ENCODE measurements at regions not wholly inside any gene's neighbourhood (a gene's known extent, or its start where the extent isn't known, plus 50 kb on each side); places are given as distances from the start of the nearest gene placed in this dataset.

DNA sequence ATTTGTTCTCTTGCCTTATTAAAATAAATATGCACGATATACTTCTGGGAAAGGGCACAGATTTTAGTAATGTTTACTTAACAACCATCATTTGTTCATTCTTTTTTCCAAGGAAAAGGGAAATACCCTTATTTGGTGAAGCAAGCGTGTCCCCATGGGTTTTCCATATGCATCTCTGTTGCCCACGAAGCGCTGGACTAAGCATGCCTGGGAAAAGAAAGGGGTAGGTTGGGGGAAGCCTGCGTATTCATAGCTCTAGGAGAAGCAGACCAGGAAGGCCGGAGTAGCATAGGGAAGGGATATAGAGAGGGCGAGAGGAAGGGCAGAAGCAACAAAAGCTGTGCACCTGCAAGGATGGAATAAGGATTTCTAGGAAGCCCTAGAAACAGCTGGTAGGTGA lies 61.8 kb upstream of the ACO1 start:
- DNase-seq = no peak

DNA sequence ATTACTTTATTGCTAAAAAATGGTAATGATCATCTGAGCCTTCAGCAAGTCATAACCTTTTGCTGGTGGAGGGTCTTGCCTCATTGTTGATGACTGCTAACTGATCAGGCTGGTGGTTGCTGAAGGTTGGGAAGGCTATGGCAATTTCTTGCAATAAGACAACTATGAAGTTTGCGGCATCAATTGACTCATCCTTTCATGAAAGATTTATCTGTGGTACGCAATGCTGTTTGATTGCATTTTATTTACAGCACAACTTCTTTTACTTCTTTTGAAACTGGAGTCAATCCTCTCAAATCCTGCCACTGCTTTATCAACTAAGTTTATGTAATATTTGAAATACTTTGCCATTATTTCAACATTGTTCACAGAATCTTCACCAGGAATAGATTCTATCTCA lies 58.3 kb upstream of the ACO1 start:
- DNase-seq = no peak

DNA sequence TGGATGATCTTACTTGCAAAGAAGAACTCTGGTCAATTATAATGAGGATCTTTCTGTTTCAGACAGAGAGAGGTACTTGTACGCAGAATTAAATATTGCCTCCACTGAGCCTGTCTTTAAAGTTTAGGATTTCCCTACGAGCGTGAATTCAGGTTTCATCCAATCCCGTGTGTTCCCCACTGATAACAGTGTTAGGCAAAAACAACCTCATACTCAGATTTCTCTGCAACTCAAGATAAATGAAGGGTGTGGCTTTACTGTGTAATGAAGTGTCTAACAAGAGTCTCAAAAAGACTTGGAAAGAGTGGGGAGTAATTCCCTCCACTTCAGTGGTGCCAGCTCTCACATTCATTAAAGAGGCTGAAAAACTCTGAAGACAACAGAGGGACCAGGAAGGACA lies 53.2 kb upstream of the ACO1 start:
- no peak for DNase-seq

GRCh38 chr9:32334112-32334511 lies 50.3 kb upstream of the ACO1 start:
- no peak for DNase-seq
